ENCODE measurements at regions not wholly inside any gene's neighbourhood (a gene's known extent, or its start where the extent isn't known, plus 50 kb on each side); places are given as distances from the start of the nearest gene placed in this dataset.

DNA sequence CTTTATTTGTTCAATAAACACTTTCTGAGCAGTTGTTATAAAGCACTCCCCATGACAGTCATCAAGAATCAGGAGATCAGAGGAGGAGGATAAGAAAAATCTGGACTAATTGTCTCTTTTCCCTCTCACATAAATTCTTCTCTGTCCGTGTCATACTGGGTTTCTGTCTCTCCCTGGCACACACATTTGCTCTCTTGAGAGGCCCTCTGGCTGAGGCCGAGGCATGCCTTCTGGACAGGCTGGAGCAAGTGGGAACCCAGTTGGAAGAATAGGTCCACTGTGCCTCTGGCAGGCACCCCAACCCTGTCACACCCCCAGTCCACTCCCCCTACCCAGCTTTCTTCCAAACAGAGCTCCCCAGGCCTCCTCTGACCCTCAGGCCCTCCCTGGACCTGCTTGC, 315.8 kb downstream of the UACA start:
- intact Hi-C loops (cut with DNase I): no loop called here
- ATAC-seq (ENCODE audit: poor library complexity) (peak; percentile 37), DNase-seq (no peak)

GRCh38 chr15:70447081-70447480, 316.3 kb downstream of the UACA start:
- DNase-seq (no peak), ATAC-seq (ENCODE audit: poor library complexity) (no peak)
- intact Hi-C loops (cut with DNase I): no loop called here

- intact Hi-C loops (cut with DNase I): no loop called here
- ATAC-seq (ENCODE audit: poor library complexity) (no peak), DNase-seq (no peak)
Measured at GRCh38 chr15:70443486-70444273, 319.7 kb downstream of the UACA start.

DNA sequence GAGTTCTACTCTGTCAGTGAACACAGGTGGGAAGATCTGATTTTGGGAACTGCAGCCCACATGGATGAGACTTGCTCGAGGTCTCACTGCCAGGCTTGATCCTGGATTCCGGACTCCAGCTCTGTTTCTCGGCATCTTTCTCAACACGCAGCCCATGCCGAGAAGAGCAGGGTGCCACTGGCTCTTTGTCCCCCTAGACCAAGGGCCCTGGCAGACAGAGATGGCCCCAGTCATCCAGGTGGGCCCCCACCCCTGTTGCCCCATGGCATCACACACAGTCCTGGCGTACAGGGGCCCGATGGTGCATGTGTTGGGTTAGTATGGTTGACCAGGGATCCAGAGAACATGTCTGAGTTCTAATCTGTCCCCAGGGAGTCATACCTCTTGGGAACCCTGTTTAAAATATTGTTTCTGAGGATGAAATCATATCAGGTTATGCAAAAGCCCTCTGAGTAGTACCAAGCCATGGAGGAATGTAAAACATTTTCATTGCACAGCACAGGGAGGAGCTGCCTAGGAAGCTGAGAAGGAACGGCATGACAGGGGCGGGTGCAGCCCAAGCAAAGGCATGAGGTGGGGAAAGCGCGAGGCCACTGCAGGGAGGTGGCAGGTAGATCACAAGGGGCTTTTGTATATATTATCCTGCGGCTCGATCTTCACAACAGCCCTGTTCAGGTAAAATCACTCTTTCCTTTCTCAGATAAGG, 320.6 kb downstream of the UACA start:
- no peak for ATAC-seq (ENCODE audit: poor library complexity)
- DNase-seq: no peak
- intact Hi-C loops (cut with DNase I): no loop called here

GRCh38 chr15:70442211-70442610, 321.1 kb downstream of the UACA start:
- intact Hi-C loops (cut with DNase I): no loop called here
- DNase-seq: no peak
- ATAC-seq (ENCODE audit: poor library complexity): no peak

DNA sequence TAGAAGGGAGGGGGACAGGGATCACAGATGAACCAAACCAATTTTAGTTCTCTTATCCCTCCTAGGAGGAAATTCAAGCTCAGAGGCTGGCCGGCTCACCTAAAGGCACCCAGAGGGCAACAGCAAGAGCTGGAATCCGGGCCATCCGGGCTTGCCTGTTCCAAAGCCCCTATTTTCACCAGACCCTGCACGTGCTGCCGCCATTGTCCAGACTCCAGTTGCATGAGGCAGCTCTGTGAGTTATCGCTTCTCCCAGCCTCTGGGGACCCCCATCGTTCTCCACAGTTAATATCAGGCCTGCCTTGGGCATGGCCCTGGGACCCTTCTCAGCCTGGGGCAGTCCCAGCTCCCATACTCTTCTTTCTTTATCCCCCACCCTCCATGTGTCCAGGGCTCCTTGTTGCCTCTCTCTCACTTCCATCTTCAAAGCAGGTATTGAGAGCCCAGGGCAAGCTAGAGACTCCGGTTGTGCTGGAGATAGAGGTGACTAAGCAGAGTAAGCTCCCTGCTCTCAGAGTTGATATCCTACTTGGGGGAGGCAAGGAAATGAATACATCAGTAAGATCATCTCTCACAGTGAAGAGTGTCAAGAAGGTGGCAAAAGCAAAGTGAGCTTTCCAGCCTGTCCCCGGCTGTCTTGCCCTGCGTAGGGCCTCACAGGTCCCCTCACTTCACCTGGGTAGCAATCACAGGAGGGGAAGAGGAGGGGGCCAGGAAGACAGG, 322.8 kb downstream of the UACA start:
- intact Hi-C loops (cut with DNase I): no loop called here
- no peak for ATAC-seq (ENCODE audit: poor library complexity)
- DNase-seq: no peak

- ATAC-seq (ENCODE audit: poor library complexity) (no peak), DNase-seq (no peak)
- intact Hi-C loops (cut with DNase I): no loop called here
Measured at GRCh38 chr15:70439880-70440279, 323.5 kb downstream of the UACA start.

GRCh38 chr15:70439304-70439877, 324.0 kb downstream of the UACA start:
- intact Hi-C loops (cut with DNase I): no loop called here
- peak; percentile 28 for ATAC-seq (ENCODE audit: poor library complexity)
- no peak for DNase-seq

GRCh38 chr15:70438776-70439175, 324.6 kb downstream of the UACA start:
- DNase-seq (peak; percentile 85), ATAC-seq (ENCODE audit: poor library complexity) (peak; percentile 93)
- intact Hi-C loops (cut with DNase I): no loop called here

- intact Hi-C loops (cut with DNase I): no loop called here
- no peak for ATAC-seq (ENCODE audit: poor library complexity)
- no peak for DNase-seq
Measured at GRCh38 chr15:70437882-70438451, 325.4 kb downstream of the UACA start.

- intact Hi-C loops (cut with DNase I): no loop called here
- DNase-seq (no peak), ATAC-seq (ENCODE audit: poor library complexity) (no peak)
Measured at GRCh38 chr15:70437089-70437488, 326.3 kb downstream of the UACA start.

GRCh38 chr15:70436428-70436827, 326.9 kb downstream of the UACA start:
- no peak for ATAC-seq (ENCODE audit: poor library complexity)
- intact Hi-C loops (cut with DNase I): no loop called here
- no peak for DNase-seq

DNA sequence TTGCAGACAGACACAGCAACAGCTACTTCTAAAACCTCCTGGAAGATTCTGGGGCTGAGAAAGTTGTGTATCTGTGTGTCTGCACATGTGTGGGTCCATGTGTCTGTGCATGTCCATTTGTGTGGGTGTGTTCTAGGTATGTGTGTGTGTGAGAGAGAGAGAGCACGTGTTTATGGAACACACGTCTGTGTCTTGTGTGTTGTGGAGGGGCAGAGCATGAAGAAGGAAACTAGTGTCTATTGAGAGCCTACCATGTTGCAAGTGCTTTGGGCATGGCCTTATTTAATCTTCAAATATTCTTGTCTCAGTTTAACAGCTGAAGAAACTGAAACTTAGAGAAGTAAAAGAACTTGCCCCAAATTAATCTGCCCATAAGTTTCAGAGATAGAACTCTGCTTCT, 327.5 kb downstream of the UACA start:
- intact Hi-C loops (cut with DNase I): no loop called here
- ATAC-seq (ENCODE audit: poor library complexity): no peak

GRCh38 chr15:70435369-70435768, 328.0 kb downstream of the UACA start:
- ATAC-seq (ENCODE audit: poor library complexity) (no peak), DNase-seq (no peak)
- intact Hi-C loops (cut with DNase I): no loop called here

More for the DNA sequence above, 327.5 kb downstream of the UACA start:
- no peak for DNase-seq

GRCh38 chr15:70433586-70434324, 329.6 kb downstream of the UACA start:
- no peak for ATAC-seq (ENCODE audit: poor library complexity)
- intact Hi-C loops (cut with DNase I): no loop called here
- no peak for DNase-seq

- no peak for DNase-seq
- intact Hi-C loops (cut with DNase I): no loop called here
Measured at GRCh38 chr15:70432924-70433495, 330.3 kb downstream of the UACA start.

DNA sequence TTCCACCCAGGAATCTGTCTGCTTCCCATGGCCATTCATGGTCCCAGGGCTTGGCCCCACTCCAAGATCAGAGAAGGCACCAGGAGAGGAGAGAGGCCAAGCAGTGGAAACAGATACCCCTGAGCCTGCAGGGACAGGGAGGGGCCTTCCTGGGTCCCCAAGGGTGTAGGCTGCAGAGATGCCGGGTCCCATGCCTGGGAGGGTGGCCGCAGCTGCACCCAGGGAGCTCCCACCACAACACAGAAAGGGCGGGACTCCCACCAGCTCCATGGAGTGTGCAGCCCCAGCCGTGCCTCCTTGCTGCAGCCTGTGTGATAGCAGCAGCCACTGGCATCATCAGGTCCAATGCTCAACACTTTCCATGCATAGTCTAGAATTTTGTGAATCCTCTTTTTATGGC, 331.5 kb downstream of the UACA start:
- intact Hi-C loops (cut with DNase I): no loop called here
- DNase-seq (no peak), ATAC-seq (ENCODE audit: poor library complexity) (no peak)

More at GRCh38 chr15:70432924-70433495, 330.3 kb downstream of the UACA start:
- no peak for ATAC-seq (ENCODE audit: poor library complexity)

DNA sequence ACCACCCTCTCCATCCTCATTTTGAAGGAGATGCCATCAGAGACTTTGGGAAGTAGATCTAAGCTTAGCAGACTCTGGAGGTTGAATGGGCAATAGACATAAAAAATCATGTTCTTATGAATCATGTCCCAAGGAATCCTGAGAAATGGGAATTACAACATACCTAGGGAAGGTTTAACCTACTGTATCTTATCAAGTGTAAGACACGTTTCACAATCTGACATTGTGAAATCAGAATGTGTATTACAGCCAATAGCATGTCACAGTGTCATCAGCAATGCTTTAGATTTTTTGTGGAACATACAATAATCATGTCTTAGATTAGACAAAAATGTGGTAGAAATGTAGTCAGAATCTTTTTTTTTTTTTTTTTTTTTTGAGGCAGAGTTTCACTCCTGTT, 332.4 kb upstream of the TLE3 start:
- ATAC-seq (ENCODE audit: poor library complexity): no peak
- no peak for DNase-seq
- intact Hi-C loops (cut with DNase I): no loop called here

All from Right ventricle myocardium superior (tissue), 1 donor.